GM12878 (cell line): ENCODE measurements at regions not wholly inside any gene's neighbourhood (a gene's known extent, or its start where the extent isn't known, plus 50 kb on each side); places are given as distances from the start of the nearest gene placed in this dataset.
"Not testable (repeated sequence)": the region's sequence is repeated elsewhere in the genome, so short reads cannot be mapped to it uniquely, and the experiment has no call there.

Experiments used
- ATAC-seq: fragments of 200-7000 bp; cut with Tn5 transposase; 3 replicates; pipeline ENCODE4 v1.9.1; 2020; ENCODE audit warnings: mild to moderate bottlenecking, moderate library complexity
- BruUV-seq: library from RNA; stranded (reverse); fragments of 400-500 nt; replicated peaks from 2 replicates; lab custom pipeline; 2021; lab: Mats Ljungman, UMichigan
- CTCF ChIA-PET: fragments of 300-600 bp; sonication (Branson Sonifier 250); formaldehyde crosslinking; extraction: SDS; loops from one replicate; lab custom pipeline; 2021; ENCODE audit warnings: inconsistent platforms; lab: Yijun Ruan, JAX
- POLR2A ChIA-PET: fragments of 350-600 bp; formaldehyde crosslinking; extraction: SDS; loops from one replicate; lab custom pipeline; 2021; ENCODE audit warnings: inconsistent platforms; lab: Charles Lee
- RAD21 ChIA-PET: fragments of 300-600 bp; sonication (Branson Sonifier 250); formaldehyde crosslinking; loops from one replicate; lab custom pipeline; 2023; ENCODE audit warnings: antibody characterized with exemption; ENCODE audit not compliant: unreplicated experiment; lab: Charles Lee
- SMC1A ChIA-PET: fragments of 300-600 bp; sonication (Branson Sonifier 250); formaldehyde crosslinking; loops from one replicate; lab custom pipeline; 2023; ENCODE audit not compliant: unreplicated experiment, uncharacterized antibody; lab: Charles Lee
- DNase-seq: peaks from one replicate; pipeline ENCODE4 v3.0.0-alpha.2; 2011; ENCODE audit warnings: low read depth, low spot score
- FAIRE-seq: peaks from 3 replicates; lab custom pipeline; 2011; peaks lifted over from hg19 to GRCh38; lab: Jason Lieb, UNC
- H2AFZ ChIP-seq: 2 replicates; pipeline ENCODE4 v1.6.0; 2011; ENCODE audit warnings: low read depth, low read length, control low read depth; ENCODE audit not compliant: control insufficient read depth
- H3K27ac ChIP-seq: 2 replicates; pipeline ENCODE4 v1.5.1; 2011; ENCODE audit warnings: control low read depth; ENCODE audit not compliant: control insufficient read depth, insufficient read depth
- H3K27me3 ChIP-seq, 2 experiments: replicated peaks in 1 of 2; 2 replicates each; pipeline versions ENCODE4 v1.6.0 to v1.6.1; 2011; ENCODE audit warnings: low read length in 1 of 2; ENCODE audit not compliant: control insufficient read depth in 2 of 2, insufficient read depth in 2 of 2
- H3K36me3 ChIP-seq, 2 experiments: 2 replicates each; pipeline ENCODE4 v1.5.1; 2011; ENCODE audit warnings: low read length in 1 of 2; ENCODE audit not compliant: control insufficient read depth in 2 of 2, insufficient read depth in 2 of 2
- H3K4me1 ChIP-seq: 2 replicates; pipeline ENCODE4 v1.6.1; 2011; ENCODE audit warnings: mild to moderate bottlenecking, low read length, moderate library complexity, mixed read lengths; ENCODE audit not compliant: control insufficient read depth, insufficient read depth
- H3K4me2 ChIP-seq: 2 replicates; pipeline ENCODE4 v1.6.0; 2011; ENCODE audit warnings: control low read depth; ENCODE audit not compliant: control insufficient read depth, insufficient read depth
- H3K4me3 ChIP-seq: fragments of 200-600 bp; sonication (generic); 2 replicates; pipeline ENCODE4 v1.5.1; 2016
- H3K79me2 ChIP-seq: 2 replicates; pipeline ENCODE4 v1.6.0; 2011; ENCODE audit warnings: low read length; ENCODE audit not compliant: control insufficient read depth, insufficient read depth
- H3K9ac ChIP-seq: 2 replicates; pipeline ENCODE4 v1.8.0; 2011; ENCODE audit warnings: low read length, control low read depth, mixed read lengths; ENCODE audit not compliant: control insufficient read depth, insufficient read depth
- H3K9me3 ChIP-seq: replicated peaks from 3 replicates; pipeline ENCODE4 v1.5.1; 2011; ENCODE audit warnings: mild to moderate bottlenecking, low read length; ENCODE audit not compliant: control insufficient read depth, insufficient read depth
- H4K20me1 ChIP-seq: 2 replicates; pipeline ENCODE4 v1.6.0; 2011; ENCODE audit not compliant: control insufficient read depth, insufficient read depth
- EGR1 ChIP-seq, 2 experiments: IDR thresholded peaks; 1 replicate in 1 of 2; 2 replicates in 1 of 2; pipeline ENCODE4 v1.6.1; 2011 to 2012; ENCODE audit warnings: low read depth in 2 of 2, low read length in 2 of 2, borderline replicate concordance in 1 of 2, mild to moderate bottlenecking in 1 of 2, moderate library complexity in 1 of 2
- ELK1 ChIP-seq: IDR thresholded peaks from 2 replicates; pipeline ENCODE4 v1.6.1; 2012; ENCODE audit warnings: low read depth, low read length, improper control_type of control experiment
- LARP7 ChIP-seq: fragments of 450-650 bp; IDR thresholded peaks from 2 replicates; pipeline ENCODE4 v1.6.1; 2017; ENCODE audit warnings: mild to moderate bottlenecking
- WGBS: methylation state at CpG from one replicate; pipeline ENCODE4 v1.1.6; 2016; ENCODE audit warnings: low lambda C conversion rate; ENCODE audit not compliant: insufficient replicate concordance, insufficient coverage; ENCODE audit errors: missing lambda C conversion rate; 5-methylcytosine and 5-hydroxymethylcytosine counted together
- in situ Hi-C: fragments of 300-500 bp; cut with MboI; formaldehyde crosslinking; loops from 9 replicates; pipeline ENCODE4 v1.14.3; 2018; ENCODE audit warnings: mixed read lengths
- intact Hi-C: fragments of 100-400 bp; cut with micrococcal nuclease; formaldehyde crosslinking; loops from one replicate; pipeline ENCODE4 v1.14.2; 2022; ENCODE audit not compliant: unreplicated experiment

GRCh38 chr6:11931296-11932035 is 80.6 kb upstream of the HIVEP1 start (continued):
- TF ChIP-seq ELK1: no peak
- no peak for TF ChIP-seq EGR1 (IDR thresholded peaks at IDR 0.05; ENCODE audit: borderline replicate concordance in 1 of 2, low read depth in 2 of 2, low read length in 2 of 2)
- TF ChIP-seq LARP7: no peak

- DNase-seq, intact Hi-C loops, H4K20me1 ChIP-seq, H3K27me3 ChIP-seq, FAIRE-seq, H3K9me3 ChIP-seq, H3K4me3 ChIP-seq, H3K27ac ChIP-seq, H3K4me2 ChIP-seq, H3K79me2 ChIP-seq, H3K4me1 ChIP-seq, in situ Hi-C loops, ATAC-seq, H3K36me3 ChIP-seq, H2AFZ ChIP-seq, H3K9ac ChIP-seq, BruUV-seq: not testable (repeated sequence)
- ChIA-PET POLR2A (interaction anchor here (0.9 to 1.3 kb wide), 2 partner anchors 10 to 135 kb away, joined by 4 read pairs; no protein-coding TSS in a partner anchor), RAD21 (interaction anchor here (1.0 kb wide), 1 partner anchor 181 kb away, joined by 3 read pairs; no protein-coding TSS in a partner anchor), SMC1A (interaction anchor here (0.6 to 3.4 kb wide), 7 partner anchors 12 to 343 kb away, joined by 3 to 14 read pairs (median 4); no protein-coding TSS in a partner anchor), CTCF (interaction anchor here (0.6 kb wide), 1 partner anchor 69 kb away, joined by 3 read pairs; no protein-coding TSS in a partner anchor)
- 88% methylated on average over 6 of the region's 6 CpGs for WGBS
Measured at GRCh38 chr6:11930834-11931233, 81.3 kb upstream of the HIVEP1 start.
